PC-9 (cell line): ENCODE measurements at regions not wholly inside any gene's neighbourhood (a gene's known extent, or its start where the extent isn't known, plus 50 kb on each side); places are given as distances from the start of the nearest gene placed in this dataset.

Source experiments
- BruUV-seq: library from RNA; stranded (reverse); fragments of 400-500 nt; replicated peaks from 2 replicates; lab custom pipeline; 2021; lab: Mats Ljungman, UMichigan
- CTCF ChIA-PET: fragments of 300-600 bp; sonication (Branson Sonifier 250); formaldehyde crosslinking; loops from one replicate; lab custom pipeline; 2022; ENCODE audit warnings: antibody characterized with exemption; lab: Charles Lee
- POLR2A ChIA-PET: fragments of 300-600 bp; sonication (Branson Sonifier 250); formaldehyde crosslinking; loops from one replicate; lab custom pipeline; 2022; ENCODE audit warnings: antibody characterized with exemption; ENCODE audit not compliant: unreplicated experiment; lab: Charles Lee
- DNase-seq, 2 experiments: peaks; one replicate each; pipeline versions ENCODE4 v3.0.0 to v3.0.0-alpha.2; 2015 to 2022; ENCODE audit warnings: mixed read lengths in 1 of 2
- H2AFZ ChIP-seq: fragments of 200-600 bp; sonication (generic); 2 replicates; pipeline ENCODE4 v1.8.1; 2017; ENCODE audit warnings: antibody characterized with exemption
- H3F3A ChIP-seq: fragments of 200-600 bp; sonication (generic); 2 replicates; pipeline ENCODE4 v1.8.1; 2017; ENCODE audit warnings: antibody characterized with exemption, mild to moderate bottlenecking, low read depth; ENCODE audit not compliant: insufficient read depth
- H3K27ac ChIP-seq: fragments of 200-600 bp; sonication (generic); 2 replicates; pipeline ENCODE4 v1.6.1; 2016; ENCODE audit warnings: mixed run types
- H3K27me3 ChIP-seq: fragments of 200-600 bp; sonication (generic); 2 replicates; pipeline ENCODE4 v1.6.1; 2016; ENCODE audit warnings: low read depth, mixed run types; ENCODE audit not compliant: insufficient read depth
- H3K36me3 ChIP-seq: fragments of 200-600 bp; sonication (generic); 2 replicates; pipeline ENCODE4 v1.6.1; 2016; ENCODE audit warnings: low read depth, mixed run types
- H3K4me1 ChIP-seq: fragments of 200-600 bp; sonication (generic); replicated peaks from 2 replicates; pipeline ENCODE4 v1.6.1; 2016; ENCODE audit warnings: mixed run types; ENCODE audit not compliant: insufficient read depth
- H3K4me2 ChIP-seq: fragments of 200-600 bp; sonication (generic); 2 replicates; pipeline ENCODE4 v1.6.1; 2017; ENCODE audit warnings: mixed run types
- H3K4me3 ChIP-seq: fragments of 200-600 bp; sonication (generic); 2 replicates; pipeline ENCODE4 v1.6.1; 2016; ENCODE audit warnings: mixed run types
- H3K79me2 ChIP-seq: fragments of 200-600 bp; sonication (generic); 2 replicates; pipeline ENCODE4 v1.6.1; 2017; ENCODE audit warnings: low read depth, mixed run types
- H3K9me2 ChIP-seq: fragments of 200-600 bp; sonication (generic); 2 replicates; pipeline ENCODE4 v1.8.1; 2017; ENCODE audit warnings: mild to moderate bottlenecking; ENCODE audit not compliant: insufficient read depth
- H3K9me3 ChIP-seq: fragments of 200-600 bp; sonication (generic); 2 replicates; pipeline ENCODE4 v1.8.1; 2016; ENCODE audit warnings: low read depth; ENCODE audit not compliant: insufficient read depth
- H4K20me1 ChIP-seq: fragments of 200-600 bp; sonication (generic); 2 replicates; pipeline ENCODE4 v1.8.1; 2017; ENCODE audit not compliant: insufficient read depth
- EZH2 ChIP-seq: fragments of 200-600 bp; sonication (generic); IDR thresholded peaks from 2 replicates; pipeline ENCODE4 v1.8.0; 2017; ENCODE audit warnings: antibody characterized with exemption, low read depth
- intact Hi-C: fragments of 100-400 bp; cut with micrococcal nuclease; formaldehyde crosslinking; loops from one replicate; pipeline ENCODE4 v1.10.0; 2022; ENCODE audit not compliant: unreplicated experiment
- TF ChIP-seq, protein P1 (sequence below): fragments of 200-600 bp; sonication (generic); conservative IDR thresholded peaks from 2 replicates; pipeline ENCODE4 v1.6.1; 2017; ENCODE audit warnings: mixed run types, antibody characterized with exemption, mild to moderate bottlenecking, moderate library complexity

DNA sequence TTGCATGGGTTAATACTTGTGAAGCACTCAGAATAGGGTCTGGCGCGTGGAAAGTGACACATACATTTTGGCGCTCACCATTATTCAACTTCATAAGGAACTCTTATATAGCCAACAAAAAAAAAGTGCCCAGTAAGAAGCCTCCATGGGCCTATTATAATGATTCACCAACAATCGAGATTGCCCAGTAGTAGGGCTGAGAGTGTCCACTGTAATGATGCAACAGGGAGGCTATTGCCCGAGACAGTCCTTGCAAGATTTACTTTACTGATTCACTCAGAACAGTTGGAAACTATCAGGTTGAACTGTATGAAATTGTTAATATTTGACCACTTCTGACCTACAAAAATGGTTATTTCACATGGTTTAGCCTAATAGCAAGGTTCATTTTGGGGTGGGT is 86.0 kb downstream of the PJA1 start:
- intact Hi-C loops, result no loop called here
- Histone ChIP-seq H3K36me3 (no peaks in the 10 kb centered on the region), H3K9me3 (no peaks in the 10 kb centered on the region), H3K27ac (no peak overlapping the region), H3K27me3 (no peaks in the 10 kb centered on the region), H3K79me2 (no peaks in the 10 kb centered on the region), H3K4me1 (no peaks in the 10 kb centered on the region), H2AFZ (no peak overlapping the region), H3K4me3 (no peak overlapping the region), H3K9me2 (no peaks in the 10 kb centered on the region), H4K20me1 (no peaks in the 10 kb centered on the region), H3K4me2 (no peak overlapping the region), H3F3A (no peaks in the 10 kb centered on the region)
- CTCF ChIA-PET, result no interaction called here
- POLR2A ChIA-PET, result no interaction called here
- DNase-seq, result no peak
- no TSS peak for BruUV-seq
- no peak for TF ChIP-seq EZH2
- TF ChIP-seq, protein P1, sequence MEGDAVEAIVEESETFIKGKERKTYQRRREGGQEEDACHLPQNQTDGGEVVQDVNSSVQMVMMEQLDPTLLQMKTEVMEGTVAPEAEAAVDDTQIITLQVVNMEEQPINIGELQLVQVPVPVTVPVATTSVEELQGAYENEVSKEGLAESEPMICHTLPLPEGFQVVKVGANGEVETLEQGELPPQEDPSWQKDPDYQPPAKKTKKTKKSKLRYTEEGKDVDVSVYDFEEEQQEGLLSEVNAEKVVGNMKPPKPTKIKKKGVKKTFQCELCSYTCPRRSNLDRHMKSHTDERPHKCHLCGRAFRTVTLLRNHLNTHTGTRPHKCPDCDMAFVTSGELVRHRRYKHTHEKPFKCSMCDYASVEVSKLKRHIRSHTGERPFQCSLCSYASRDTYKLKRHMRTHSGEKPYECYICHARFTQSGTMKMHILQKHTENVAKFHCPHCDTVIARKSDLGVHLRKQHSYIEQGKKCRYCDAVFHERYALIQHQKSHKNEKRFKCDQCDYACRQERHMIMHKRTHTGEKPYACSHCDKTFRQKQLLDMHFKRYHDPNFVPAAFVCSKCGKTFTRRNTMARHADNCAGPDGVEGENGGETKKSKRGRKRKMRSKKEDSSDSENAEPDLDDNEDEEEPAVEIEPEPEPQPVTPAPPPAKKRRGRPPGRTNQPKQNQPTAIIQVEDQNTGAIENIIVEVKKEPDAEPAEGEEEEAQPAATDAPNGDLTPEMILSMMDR, result no peak

DNA sequence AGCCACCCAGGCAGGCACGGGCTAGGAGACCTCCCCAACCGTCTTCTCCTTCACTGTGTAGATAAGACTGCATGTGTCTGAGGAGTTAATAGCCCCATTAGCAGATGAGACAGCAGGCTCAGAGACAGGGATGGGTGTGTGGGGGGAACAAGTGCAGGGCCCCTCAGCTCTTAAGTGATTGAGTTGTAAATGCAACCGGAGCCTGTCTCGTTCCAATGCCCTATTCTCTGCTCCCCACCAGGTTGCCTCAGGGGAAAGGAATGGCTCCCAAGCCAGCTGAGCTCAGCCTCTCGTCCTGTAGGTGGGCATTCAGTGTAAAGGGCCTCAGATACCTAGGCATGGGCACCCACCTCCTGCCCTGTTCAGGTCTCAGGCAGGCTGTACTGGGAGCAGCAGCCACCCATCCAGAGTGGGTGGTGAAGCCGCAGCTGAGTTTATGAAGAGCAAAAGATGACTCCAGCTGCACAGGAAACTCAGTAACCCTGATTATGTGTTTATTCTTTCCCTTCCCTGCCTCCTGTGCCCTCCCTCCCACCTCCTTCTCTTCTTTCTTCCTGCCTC is 87.3 kb downstream of the PJA1 start:
- TF ChIP-seq, protein P1, result no peak
- no peak for TF ChIP-seq EZH2
- Histone ChIP-seq H3K36me3 (no peaks in the 10 kb centered on the region), H2AFZ (no peak overlapping the region), H4K20me1 (no peaks in the 10 kb centered on the region), H3K27ac (no peak overlapping the region), H3K27me3 (no peaks in the 10 kb centered on the region), H3K4me1 (no peaks in the 10 kb centered on the region), H3K9me2 (no peaks in the 10 kb centered on the region), H3K4me3 (no peak overlapping the region), H3K79me2 (no peaks in the 10 kb centered on the region), H3K4me2 (no peak overlapping the region), H3F3A (no peaks in the 10 kb centered on the region), H3K9me3 (no peaks in the 10 kb centered on the region)
- no peak for DNase-seq
- BruUV-seq, result no TSS peak
- ChIA-PET POLR2A (no interaction called here), CTCF (no interaction called here)
- intact Hi-C loops, result no loop called here

DNA sequence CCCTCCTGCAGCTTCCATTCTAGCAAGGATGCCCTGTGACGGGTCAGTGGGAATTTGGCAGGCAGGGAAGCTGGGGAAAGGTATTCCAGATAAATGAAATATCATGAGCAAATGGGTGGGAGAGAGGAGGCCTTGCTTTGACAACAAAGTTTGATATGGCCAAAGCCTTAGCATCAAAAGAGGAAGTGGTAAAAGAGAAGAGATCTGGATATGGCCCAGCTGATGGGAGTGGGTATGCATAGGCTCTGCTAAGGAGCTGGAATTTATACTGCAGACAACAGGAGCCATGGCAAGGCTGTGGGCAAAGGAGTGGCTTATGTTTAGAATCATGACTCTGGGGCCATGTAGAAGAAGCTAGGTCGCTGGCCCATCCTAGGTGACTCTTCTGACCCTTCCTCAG is 89.2 kb downstream of the PJA1 start:
- H3F3A ChIP-seq, result no peaks in the 10 kb centered on the region
- no peak overlapping the region for H3K4me3 ChIP-seq
- no peak overlapping the region for H3K27ac ChIP-seq
- BruUV-seq, result no TSS peak
- H3K79me2 ChIP-seq, result no peaks in the 10 kb centered on the region
- no peak for DNase-seq
- ChIA-PET CTCF (interaction anchor here (0.6 kb wide), 1 partner anchor 254 kb away, joined by 3 read pairs; no protein-coding TSS in a partner anchor), POLR2A (interaction anchor here (0.5 kb wide), 1 partner anchor 902 kb away, joined by 4 read pairs; no protein-coding TSS in a partner anchor)
- H3K9me2 ChIP-seq, result no peaks in the 10 kb centered on the region
- no peaks in the 10 kb centered on the region for H3K36me3 ChIP-seq
- no peaks in the 10 kb centered on the region for H3K9me3 ChIP-seq
- no peaks in the 10 kb centered on the region for H3K4me1 ChIP-seq
- intact Hi-C loops, result no loop called here
- H3K4me2 ChIP-seq, result no peak overlapping the region
- no peaks in the 10 kb centered on the region for H3K27me3 ChIP-seq
- no peak for TF ChIP-seq EZH2
- TF ChIP-seq, protein P1, result no peak
- no peaks in the 10 kb centered on the region for H4K20me1 ChIP-seq
- H2AFZ ChIP-seq, result no peak overlapping the region
